Upper lobe of left lung (tissue), 4 donors: ENCODE measurements at regions not wholly inside any gene's neighbourhood (a gene's known extent, or its start where the extent isn't known, plus 50 kb on each side); places are given as distances from the start of the nearest gene placed in this dataset.

Experiments used
- POLR2A ChIP-seq, 4 donors: fragments of 450-650 bp; IDR thresholded peaks; one replicate each; pipeline ENCODE4 v1.5.1; 2016 to 2017; ENCODE audit warnings: antibody characterized with exemption in 4 of 4, mild to moderate bottlenecking in 2 of 4
- TF ChIP-seq, protein P1 (sequence below), 6 experiments: fragments of 450-650 bp in 4 of 6; fragments of 200-600 bp in 2 of 6; sonication (generic) in 2 of 6; IDR thresholded peaks; one replicate each; pipeline ENCODE4 v1.5.1; 2016 to 2019; ENCODE audit warnings: antibody characterized with exemption in 6 of 6

DNA sequence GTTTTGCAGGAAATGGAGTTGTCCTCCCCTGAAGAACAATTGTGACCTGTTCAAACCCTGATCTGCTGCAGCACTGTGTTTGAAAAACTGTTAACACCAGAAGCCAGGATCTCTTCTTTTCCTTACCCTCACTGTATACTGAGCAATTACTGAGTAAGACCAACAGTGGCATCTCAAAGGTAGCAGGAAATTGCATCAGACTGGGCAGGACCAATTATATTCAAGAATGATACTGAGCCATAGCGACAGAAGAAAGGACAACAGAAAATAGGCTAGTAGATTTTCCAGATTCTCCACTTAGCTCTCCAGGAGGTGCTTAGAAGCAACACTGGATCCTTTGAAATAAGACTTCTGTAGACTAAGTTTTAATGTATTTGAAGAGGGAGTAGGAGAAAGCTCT lies 57.4 kb upstream of the INHBA start:
- TF ChIP-seq, protein P1, sequence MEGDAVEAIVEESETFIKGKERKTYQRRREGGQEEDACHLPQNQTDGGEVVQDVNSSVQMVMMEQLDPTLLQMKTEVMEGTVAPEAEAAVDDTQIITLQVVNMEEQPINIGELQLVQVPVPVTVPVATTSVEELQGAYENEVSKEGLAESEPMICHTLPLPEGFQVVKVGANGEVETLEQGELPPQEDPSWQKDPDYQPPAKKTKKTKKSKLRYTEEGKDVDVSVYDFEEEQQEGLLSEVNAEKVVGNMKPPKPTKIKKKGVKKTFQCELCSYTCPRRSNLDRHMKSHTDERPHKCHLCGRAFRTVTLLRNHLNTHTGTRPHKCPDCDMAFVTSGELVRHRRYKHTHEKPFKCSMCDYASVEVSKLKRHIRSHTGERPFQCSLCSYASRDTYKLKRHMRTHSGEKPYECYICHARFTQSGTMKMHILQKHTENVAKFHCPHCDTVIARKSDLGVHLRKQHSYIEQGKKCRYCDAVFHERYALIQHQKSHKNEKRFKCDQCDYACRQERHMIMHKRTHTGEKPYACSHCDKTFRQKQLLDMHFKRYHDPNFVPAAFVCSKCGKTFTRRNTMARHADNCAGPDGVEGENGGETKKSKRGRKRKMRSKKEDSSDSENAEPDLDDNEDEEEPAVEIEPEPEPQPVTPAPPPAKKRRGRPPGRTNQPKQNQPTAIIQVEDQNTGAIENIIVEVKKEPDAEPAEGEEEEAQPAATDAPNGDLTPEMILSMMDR (IDR thresholded peaks at IDR 0.05) = no peak
- TF ChIP-seq POLR2A (IDR thresholded peaks at IDR 0.05) = no peak
